Loucy (cell line): ENCODE measurements at regions not wholly inside any gene's neighbourhood (a gene's known extent, or its start where the extent isn't known, plus 50 kb on each side); places are given as distances from the start of the nearest gene placed in this dataset.

Source experiments
- CTCF ChIP-seq: fragments of 200-600 bp; sonication (generic); conservative IDR thresholded peaks from 2 replicates; pipeline ENCODE4 v1.5.1; 2014; ENCODE audit warnings: mild to moderate bottlenecking, antibody characterized with exemption, low read length
- EZH2phosphoT487 ChIP-seq: fragments of 200-600 bp; IDR thresholded peaks from 2 replicates; pipeline ENCODE4 v1.6.1; 2018; ENCODE audit warnings: antibody characterized with exemption, mild to moderate bottlenecking, moderate library complexity, borderline replicate concordance

GRCh38 chr2:20504174-20504573 is 57.3 kb downstream of the RHOB start:
- TF ChIP-seq CTCF, result no peak
- no peak for TF ChIP-seq EZH2phosphoT487
